NAMALWA (cell line): ENCODE measurements at regions not wholly inside any gene's neighbourhood (a gene's known extent, or its start where the extent isn't known, plus 50 kb on each side); places are given as distances from the start of the nearest gene placed in this dataset.

Source experiments
- DNase-seq: peaks from one replicate; pipeline ENCODE4 v3.0.0-alpha.2; 2015; ENCODE audit warnings: low spot score

- no peak for DNase-seq
These were observed 95.7 kb upstream of the ARAP3 start for GRCh38 chr5:141777711-141778110.

DNA sequence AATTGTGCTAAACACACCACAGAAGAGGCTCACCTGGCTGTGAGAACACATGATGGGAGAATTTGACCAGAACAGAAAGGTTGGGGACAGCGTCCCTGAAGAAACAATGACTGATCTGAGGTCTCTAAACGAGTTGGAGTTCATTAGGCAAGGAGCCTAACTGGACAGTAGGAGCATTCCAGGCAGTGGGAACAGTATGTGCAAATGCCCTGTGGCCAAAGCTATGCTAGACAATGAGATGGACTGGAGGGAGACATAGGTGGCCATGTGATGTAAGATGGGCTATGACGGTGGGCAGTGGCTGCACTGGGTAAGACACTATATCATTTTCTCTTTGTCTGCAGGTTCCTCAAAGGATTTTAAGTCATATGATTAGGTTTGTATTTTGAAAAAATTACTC is 95.1 kb upstream of the ARAP3 start:
- no peak for DNase-seq

DNA sequence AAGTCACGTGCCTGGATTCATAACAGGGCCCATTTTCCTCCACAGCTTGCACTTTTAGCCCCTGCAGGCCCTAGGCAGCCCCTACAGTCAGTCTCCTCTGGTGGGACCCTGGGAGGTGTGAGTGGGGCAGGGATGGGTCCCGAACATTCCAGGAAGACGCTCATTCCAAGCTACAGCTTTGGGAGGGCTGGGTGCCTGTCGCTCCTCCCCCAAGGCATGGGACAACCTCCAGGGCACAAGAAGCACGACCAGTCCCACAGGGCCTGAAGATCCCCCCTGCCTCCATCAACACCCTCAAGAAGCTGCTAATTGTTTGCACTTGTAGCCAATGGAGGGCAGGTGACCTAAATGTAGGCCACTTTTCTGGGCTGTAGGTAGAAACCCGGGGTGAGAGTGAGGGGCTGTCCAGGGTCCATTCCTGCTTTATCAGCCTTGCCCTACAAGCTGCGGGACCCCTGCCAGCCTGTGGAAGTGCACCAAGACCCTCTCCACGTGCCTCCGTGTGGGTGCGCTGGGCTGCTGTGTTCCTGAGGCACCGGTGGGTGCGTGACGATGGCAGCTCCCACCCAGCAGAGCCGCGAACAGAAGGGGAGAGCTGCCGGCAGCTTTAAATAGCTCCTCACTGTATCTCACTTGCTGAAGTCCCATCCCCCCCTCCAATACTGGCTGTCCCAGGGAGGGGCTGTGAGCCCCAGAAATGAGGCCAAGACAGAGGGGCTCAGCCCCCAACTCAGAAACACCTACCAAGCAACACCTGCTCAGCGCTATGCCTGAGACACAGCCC is 91.9 kb upstream of the ARAP3 start:
- DNase-seq: no peak

DNA sequence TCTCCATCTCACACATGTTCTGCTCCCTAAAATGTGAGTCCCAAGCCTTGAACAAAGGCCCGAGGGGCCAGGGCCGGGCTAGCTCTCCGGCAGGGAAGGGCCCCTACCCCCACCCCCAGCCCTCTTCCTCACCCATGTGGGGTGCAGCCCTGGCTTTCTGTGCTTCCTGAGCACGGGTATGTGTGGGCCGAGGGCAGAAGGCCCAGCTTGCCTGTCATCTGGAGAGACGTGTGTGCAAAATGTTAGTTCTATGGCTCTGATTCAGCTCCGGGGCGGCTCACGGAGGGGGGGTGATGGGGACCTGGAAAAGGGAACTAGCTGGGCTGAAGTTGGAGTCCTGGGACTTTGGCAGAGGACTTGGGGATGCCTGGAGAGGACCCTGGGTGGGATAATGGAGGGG is 90.3 kb upstream of the ARAP3 start:
- no peak for DNase-seq

GRCh38 chr5:141771562-141771961 is 89.5 kb upstream of the ARAP3 start:
- no peak for DNase-seq

DNA sequence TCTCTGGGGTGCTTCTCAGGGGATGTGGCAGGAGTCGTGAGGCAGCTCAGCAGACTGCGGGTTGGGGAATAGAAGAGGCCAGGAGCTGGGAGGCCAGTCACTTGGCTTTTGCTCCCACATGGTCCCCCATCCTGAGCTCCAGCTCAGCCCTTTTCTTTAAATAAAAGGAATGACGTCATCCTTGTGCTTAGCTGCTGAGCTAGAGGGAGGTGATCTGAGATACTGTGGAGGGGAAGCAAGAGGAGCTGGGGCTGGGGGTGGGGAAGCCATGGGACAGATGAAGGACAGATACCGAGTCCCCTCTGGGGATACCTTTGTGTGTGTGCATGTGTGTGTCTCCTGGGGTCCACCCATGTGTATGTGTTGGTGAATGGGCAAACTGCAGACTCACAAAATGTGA is 89.0 kb upstream of the ARAP3 start:
- DNase-seq: no peak

DNA sequence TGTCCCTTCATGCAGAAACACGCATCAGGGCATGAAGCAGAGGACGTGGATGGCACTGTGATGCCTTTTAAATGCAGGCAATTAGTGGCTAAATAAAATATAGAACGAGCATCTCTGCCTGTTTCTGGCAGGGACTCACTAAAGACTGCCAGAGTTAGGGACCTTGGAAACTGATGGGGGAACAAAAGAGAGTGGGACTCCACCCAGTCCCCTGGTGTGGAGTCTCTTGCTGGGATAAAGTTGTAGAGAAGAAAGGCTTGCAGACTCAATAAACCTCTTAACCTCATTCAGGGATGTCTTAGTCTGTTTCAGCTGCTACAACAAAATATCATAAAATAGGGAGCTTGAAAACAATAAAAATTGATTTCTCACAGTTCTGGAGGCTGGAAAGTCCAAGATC is 87.6 kb upstream of the ARAP3 start:
- no peak for DNase-seq

DNA sequence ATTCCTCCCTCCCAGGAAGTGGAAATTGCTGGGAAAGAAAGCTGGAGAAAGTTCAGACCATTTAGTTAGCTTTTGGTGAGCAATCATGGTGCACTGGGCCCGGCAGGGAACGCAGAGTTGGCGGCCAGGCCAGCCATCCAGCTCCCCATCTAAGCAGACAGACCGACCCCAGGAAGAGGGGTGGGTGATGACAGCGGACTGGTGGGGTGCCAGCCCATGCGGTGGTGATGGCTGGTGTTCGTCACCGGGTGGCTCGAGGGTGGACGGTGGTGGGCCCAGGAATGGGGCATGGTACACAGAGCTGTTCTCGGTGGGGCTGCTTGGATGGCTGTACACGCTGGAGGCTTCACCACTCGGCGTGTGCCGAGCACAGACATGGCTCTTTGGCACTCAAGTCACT is 85.6 kb upstream of the ARAP3 start:
- DNase-seq: no peak

- no peak for DNase-seq
These were observed 84.0 kb upstream of the ARAP3 start for GRCh38 chr5:141765896-141766551.

DNA sequence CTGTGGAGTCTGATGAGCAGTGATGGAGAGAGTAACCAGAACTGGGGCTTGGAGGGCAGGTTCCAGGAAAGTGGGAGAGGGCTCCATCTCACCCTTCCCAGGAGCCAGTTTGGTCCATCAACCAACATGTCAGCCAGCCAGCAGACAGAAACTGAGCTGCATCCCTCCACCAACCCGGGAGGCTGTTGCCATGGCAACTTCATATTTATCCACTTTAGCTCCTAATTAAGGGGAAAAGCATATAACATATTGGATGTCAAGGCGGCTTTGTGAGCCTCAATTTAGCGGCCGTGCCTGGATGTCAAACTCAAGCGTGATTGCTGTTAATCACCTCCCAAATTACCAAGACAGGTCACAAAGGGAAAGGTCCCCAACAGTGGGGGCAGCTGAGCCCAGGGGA is 81.5 kb upstream of the ARAP3 start:
- DNase-seq: no peak

DNA sequence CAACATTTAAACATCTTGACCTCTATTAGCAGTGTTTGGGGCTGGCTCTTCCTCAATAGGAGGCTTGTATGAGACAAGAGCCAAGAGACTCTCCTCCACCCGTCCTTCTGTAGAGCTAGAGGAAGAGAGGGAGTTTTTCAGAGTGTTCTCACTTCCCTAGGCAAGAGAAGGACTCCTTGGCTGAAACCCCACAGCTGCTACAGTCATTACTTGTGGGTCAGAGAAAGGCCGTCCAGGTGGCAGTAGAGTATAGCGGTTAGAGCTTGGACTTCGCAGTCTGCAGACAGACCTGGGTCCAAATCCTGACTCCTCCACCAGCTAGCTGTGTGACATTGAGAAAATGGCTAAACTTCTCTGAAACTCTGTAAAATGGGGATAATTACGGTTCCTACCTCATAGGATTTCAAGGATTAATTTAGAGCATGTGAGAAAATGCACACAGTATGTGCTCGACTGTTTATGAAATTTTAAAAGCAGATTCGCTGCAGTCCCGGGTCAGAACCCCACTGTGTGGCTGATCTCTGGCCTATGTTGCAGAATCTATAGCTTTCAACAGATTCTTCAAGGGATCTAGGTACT is 80.8 kb upstream of the ARAP3 start:
- DNase-seq: no peak

GRCh38 chr5:141762316-141762715 is 80.3 kb upstream of the ARAP3 start:
- no peak for DNase-seq

- DNase-seq: no peak
These were observed 78.7 kb upstream of the ARAP3 start for GRCh38 chr5:141760753-141761152.

- peak; percentile 12 for DNase-seq
These were observed 78.2 kb upstream of the ARAP3 start for GRCh38 chr5:141760193-141760592.

- DNase-seq: no peak
These were observed 76.4 kb upstream of the ARAP3 start for GRCh38 chr5:141758310-141758998.

GRCh38 chr5:141757402-141757801 is 75.4 kb upstream of the ARAP3 start:
- DNase-seq: no peak

GRCh38 chr5:141756196-141756595 is 74.2 kb upstream of the ARAP3 start:
- DNase-seq: no peak

DNA sequence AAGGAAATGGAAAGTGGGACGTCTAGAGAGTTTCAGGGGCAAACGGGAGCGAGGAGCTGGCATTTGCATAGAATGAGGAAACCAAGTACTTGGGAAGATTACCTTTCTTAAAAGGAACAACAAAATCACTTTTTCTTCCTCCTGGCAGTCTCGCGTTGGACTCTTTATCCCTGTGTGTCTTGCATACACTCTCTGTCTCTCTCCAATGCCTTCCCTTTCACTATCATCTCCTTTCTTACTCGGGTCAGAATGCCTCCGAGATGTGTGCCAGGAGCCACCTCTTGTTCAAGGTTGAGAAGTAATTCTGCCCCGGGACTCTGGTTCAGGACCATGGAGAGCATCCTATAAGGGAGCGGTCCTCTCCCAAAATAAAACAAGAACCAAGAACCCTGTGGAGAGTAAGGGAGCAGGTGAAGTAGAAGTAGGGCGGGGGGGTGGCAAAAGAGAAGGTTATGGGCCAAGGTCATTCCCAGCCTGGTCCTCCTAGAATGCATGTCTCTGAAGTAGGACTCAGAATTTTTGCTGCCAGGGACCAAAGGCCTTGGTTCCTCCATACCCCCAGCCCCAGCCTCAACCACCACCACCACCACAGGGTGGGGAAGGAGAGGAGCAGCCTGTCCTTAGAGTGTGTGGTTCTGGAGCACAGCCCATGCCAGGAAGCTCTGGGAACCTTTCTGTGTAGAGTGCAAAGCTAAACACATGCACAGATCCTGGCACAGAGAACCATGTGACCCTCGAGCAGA is 72.1 kb upstream of the ARAP3 start:
- peak; percentile 47 for DNase-seq

- no peak for DNase-seq
These were observed 71.3 kb upstream of the ARAP3 start for GRCh38 chr5:141753143-141753970.

DNA sequence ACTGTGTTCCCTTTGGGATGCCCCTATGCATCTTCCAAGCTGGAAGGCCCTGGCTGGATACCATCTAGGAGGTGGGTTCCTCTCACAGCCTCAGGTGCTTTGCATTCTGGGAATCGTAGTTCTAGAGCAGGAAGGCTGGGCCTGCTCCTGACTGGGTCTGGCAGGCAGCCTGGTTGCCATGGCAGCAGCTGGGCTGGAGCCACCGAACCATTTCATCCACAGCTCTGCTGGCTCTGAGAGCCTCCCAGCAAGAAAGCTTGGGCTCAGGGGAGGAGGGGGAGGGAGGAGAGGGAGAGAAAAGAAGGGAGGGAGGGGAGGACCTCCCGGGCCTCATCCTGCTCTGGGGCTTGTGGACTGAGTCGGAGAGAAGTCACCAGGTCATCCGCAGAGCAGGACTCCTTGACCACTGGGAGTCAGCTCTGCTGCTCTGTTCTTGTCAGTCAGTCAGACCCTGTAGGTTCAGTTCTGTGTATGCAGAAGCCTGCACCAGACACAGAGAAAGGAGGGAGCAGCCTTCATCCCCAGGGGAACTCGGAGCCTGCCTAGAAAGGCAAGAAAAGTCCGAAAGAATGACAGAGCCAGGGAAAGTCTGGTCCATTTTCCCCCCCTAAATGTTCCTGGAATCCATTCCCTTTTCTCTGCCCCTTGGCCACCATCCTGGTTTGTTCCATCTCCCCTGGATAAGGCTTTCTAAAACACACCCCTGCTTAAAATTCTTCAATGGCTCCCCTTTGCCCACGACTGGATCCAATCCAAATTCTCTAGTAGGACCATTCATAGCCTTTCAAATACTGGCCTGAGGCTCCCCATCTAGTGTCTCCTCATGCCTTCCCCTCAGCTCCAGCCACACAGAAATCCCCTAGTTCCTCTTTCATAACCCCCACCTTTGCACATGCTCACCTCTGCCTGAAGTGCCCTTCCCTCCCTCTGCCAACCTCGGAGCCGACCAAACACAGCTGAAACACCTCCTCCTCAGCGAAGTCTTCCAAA is 65.4 kb upstream of the ARAP3 start:
- peak; percentile 64 for DNase-seq
